ENCODE measurements at regions not wholly inside any gene's neighbourhood (a gene's known extent, or its start where the extent isn't known, plus 50 kb on each side); places are given as distances from the start of the nearest gene placed in this dataset.
"Not testable (repeated sequence)": the region's sequence is repeated elsewhere in the genome, so short reads cannot be mapped to it uniquely, and the experiment has no call there.

GRCh38 chr2:63692002-63692606 is 103.3 kb downstream of the MDH1 start:
- ChIA-PET POLR2A (no interaction called here), CTCF (interaction anchor here (0.7 kb wide), 2 partner anchors 555 to 1996 kb away, joined by 3 to 6 read pairs; no protein-coding TSS in a partner anchor)

GRCh38 chr2:63695583-63695982 is 106.8 kb downstream of the MDH1 start:
- POLR2A ChIA-PET = no interaction called here

GRCh38 chr2:63696496-63696895 is 107.7 kb downstream of the MDH1 start:
- ChIA-PET POLR2A (no interaction called here), CTCF (no interaction called here)

More at GRCh38 chr2:63695583-63695982, 106.8 kb downstream of the MDH1 start:
- CTCF ChIA-PET = no interaction called here

- POLR2A ChIA-PET = no interaction called here
- CTCF ChIA-PET = no interaction called here
These were observed 108.4 kb downstream of the MDH1 start for GRCh38 chr2:63697160-63697559.

- ChIA-PET CTCF (interaction anchor here (1.0 to 1.8 kb wide), 2 partner anchors 139 to 162 kb away, joined by 3 to 13 read pairs; no protein-coding TSS in a partner anchor), POLR2A (no interaction called here)
These were observed 110.2 kb downstream of the MDH1 start for GRCh38 chr2:63698786-63699548.

GRCh38 chr2:63699549-63699839 is 110.7 kb downstream of the MDH1 start:
- POLR2A ChIA-PET = no interaction called here

GRCh38 chr2:63700271-63700670 is 111.5 kb downstream of the MDH1 start:
- POLR2A ChIA-PET = no interaction called here
- CTCF ChIA-PET = interaction anchor here (1.8 kb wide), 1 partner anchor 160 kb away, joined by 13 read pairs; no protein-coding TSS in a partner anchor

More at GRCh38 chr2:63699549-63699839, 110.7 kb downstream of the MDH1 start:
- CTCF ChIA-PET = interaction anchor here (1.8 kb wide), 1 partner anchor 161 kb away, joined by 13 read pairs; no protein-coding TSS in a partner anchor

GRCh38 chr2:63701406-63701805 is 112.6 kb downstream of the MDH1 start:
- CTCF ChIA-PET = no interaction called here
- POLR2A ChIA-PET = no interaction called here

GRCh38 chr2:63706084-63706483 is 117.3 kb downstream of the MDH1 start:
- CTCF ChIA-PET, POLR2A ChIA-PET: not testable (repeated sequence)

GRCh38 chr2:63710732-63711131 is 122.0 kb downstream of the MDH1 start:
- POLR2A ChIA-PET = no interaction called here
- CTCF ChIA-PET = no interaction called here

GRCh38 chr2:63712748-63713147 is 124.0 kb downstream of the MDH1 start:
- POLR2A ChIA-PET = no interaction called here
- CTCF ChIA-PET = no interaction called here

- CTCF ChIA-PET = no interaction called here
- POLR2A ChIA-PET = no interaction called here
These were observed 125.5 kb upstream of the UGP2 start for GRCh38 chr2:63716146-63716545.

GRCh38 chr2:63719052-63719451 is 122.6 kb upstream of the UGP2 start:
- ChIA-PET CTCF (no interaction called here), POLR2A (no interaction called here)

- POLR2A ChIA-PET = no interaction called here
These were observed 120.6 kb upstream of the UGP2 start for GRCh38 chr2:63721082-63721424.

GRCh38 chr2:63722284-63722683 is 119.4 kb upstream of the UGP2 start:
- POLR2A ChIA-PET, CTCF ChIA-PET: not testable (repeated sequence)

More at GRCh38 chr2:63721082-63721424, 120.6 kb upstream of the UGP2 start:
- CTCF ChIA-PET = no interaction called here

GRCh38 chr2:63723709-63724108 is 118.0 kb upstream of the UGP2 start:
- ChIA-PET CTCF (no interaction called here), POLR2A (no interaction called here)

GRCh38 chr2:63725212-63725611 is 116.5 kb upstream of the UGP2 start:
- CTCF ChIA-PET, POLR2A ChIA-PET: not testable (repeated sequence)

GRCh38 chr2:63729362-63729761 is 112.3 kb upstream of the UGP2 start:
- CTCF ChIA-PET = no interaction called here
- POLR2A ChIA-PET = no interaction called here

- ChIA-PET POLR2A (no interaction called here), CTCF (no interaction called here)
These were observed 111.9 kb upstream of the UGP2 start for GRCh38 chr2:63729831-63730230.

GRCh38 chr2:63734510-63734909 is 107.2 kb upstream of the UGP2 start:
- ChIA-PET POLR2A (no interaction called here), CTCF (no interaction called here)

GRCh38 chr2:63735263-63735662 is 106.4 kb upstream of the UGP2 start:
- POLR2A ChIA-PET = no interaction called here
- CTCF ChIA-PET = interaction anchor here (0.9 kb wide), 1 partner anchor 107 kb away, joined by 3 read pairs; the partner anchor contains the start of gene UGP2

- POLR2A ChIA-PET = no interaction called here
These were observed 105.8 kb upstream of the UGP2 start for GRCh38 chr2:63735931-63736330.

More at GRCh38 chr2:63735931-63736330, 105.8 kb upstream of the UGP2 start:
- CTCF ChIA-PET = interaction anchor here (0.9 kb wide), 1 partner anchor 106 kb away, joined by 3 read pairs; the partner anchor contains the start of gene UGP2

Measured in activated CD8-positive, alpha-beta memory T cell treated with anti-CD3 and anti-CD28 coated beads for 36 hours (primary cell).